ENCODE measurements at regions not wholly inside any gene's neighbourhood (a gene's known extent, or its start where the extent isn't known, plus 50 kb on each side); places are given as distances from the start of the nearest gene placed in this dataset.

GRCh38 chr7:112958775-112959174 is 127.9 kb downstream of the GPR85 start:
- TF ChIP-seq GATA2 (IDR thresholded peaks at IDR 0.05; ENCODE audit: low read depth, low read length) = no peak
- no peak for TF ChIP-seq GATA3 (IDR thresholded peaks at IDR 0.05; ENCODE audit: low read depth, low read length)

Data from SH-SY5Y (cell line).